Adipocyte (in vitro differentiated cells): ENCODE measurements at regions not wholly inside any gene's neighbourhood (a gene's known extent, or its start where the extent isn't known, plus 50 kb on each side); places are given as distances from the start of the nearest gene placed in this dataset.
"Not testable (repeated sequence)": the region's sequence is repeated elsewhere in the genome, so short reads cannot be mapped to it uniquely, and the experiment has no call there.

Source experiments
- DNase-seq: peaks from one replicate; pipeline ENCODE4 v3.0.0-alpha.2; 2015; ENCODE audit warnings: low read depth
- H3K27me3 ChIP-seq: replicated peaks from 2 replicates; pipeline ENCODE4 v1.7.0; 2013; ENCODE audit warnings: mild to moderate bottlenecking, low read length, moderate library complexity; ENCODE audit not compliant: control insufficient read depth, insufficient read depth
- H3K36me3 ChIP-seq: 2 replicates; pipeline ENCODE4 v1.7.0; 2013; ENCODE audit warnings: low read length, mild to moderate bottlenecking, moderate library complexity; ENCODE audit not compliant: control insufficient read depth, insufficient read depth, severe bottlenecking
- H3K4me1 ChIP-seq: 2 replicates; pipeline ENCODE4 v1.7.0; 2013; ENCODE audit warnings: mild to moderate bottlenecking, low read length, moderate library complexity; ENCODE audit not compliant: control insufficient read depth, insufficient read depth
- H3K4me3 ChIP-seq: 2 replicates; pipeline ENCODE4 v1.7.0; 2013; ENCODE audit warnings: mild to moderate bottlenecking, low read length, moderate library complexity
- H3K9ac ChIP-seq: 2 replicates; pipeline ENCODE4 v1.7.0; 2013; ENCODE audit warnings: mild to moderate bottlenecking, low read length, moderate library complexity
- H3K9me3 ChIP-seq: 2 replicates; pipeline ENCODE4 v1.7.0; 2013; ENCODE audit warnings: mild to moderate bottlenecking, low read length, moderate library complexity; ENCODE audit not compliant: control insufficient read depth

DNA sequence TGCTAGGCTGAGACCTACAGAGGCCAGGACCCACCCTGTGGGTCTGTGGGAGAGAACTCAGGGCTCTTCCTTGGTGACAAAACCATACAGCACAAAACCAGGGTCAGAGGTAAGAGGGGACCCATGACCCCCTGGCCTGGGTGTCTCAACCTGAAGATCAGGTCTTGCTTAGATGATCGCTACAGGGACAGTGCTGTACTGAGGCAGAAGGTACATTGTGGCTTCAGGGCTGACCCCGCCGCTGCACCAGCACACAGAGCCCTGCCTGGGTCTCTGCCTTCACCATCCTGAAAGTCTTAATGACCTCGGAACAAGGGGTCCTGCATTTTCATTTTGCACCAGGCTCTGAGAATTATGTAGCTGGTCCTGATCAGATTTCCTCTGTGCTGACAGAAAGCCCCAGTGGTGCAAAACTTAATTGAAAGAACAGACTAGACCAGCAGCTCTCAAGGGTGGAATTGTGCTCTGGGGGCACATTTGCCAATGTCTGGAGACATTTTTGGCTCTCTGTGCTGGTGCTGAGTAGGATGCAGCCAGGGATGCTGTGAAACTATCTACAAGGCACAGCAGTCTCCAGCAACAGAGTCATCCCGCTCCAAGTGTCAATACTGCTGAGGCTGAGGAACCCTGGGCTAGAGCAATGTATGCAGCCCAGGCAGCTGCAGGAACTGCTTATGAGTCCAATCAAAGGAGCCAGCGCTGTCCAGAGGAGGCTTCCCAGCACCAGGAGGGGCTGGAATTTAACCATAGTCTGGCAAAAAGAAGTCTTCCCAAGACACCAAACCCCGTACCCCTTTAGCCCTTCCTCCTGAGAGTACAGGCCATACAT, 254.9 kb downstream of the ERMARD start:
- DNase-seq = no peak
- H3K4me1 ChIP-seq = no peaks in the 10 kb centered on the region
- no peak overlapping the region for H3K9ac ChIP-seq
- peaks cover 18% of the 10 kb centered on the region for H3K9me3 ChIP-seq
- H3K27me3 ChIP-seq = peaks cover 3% of the 10 kb centered on the region
- H3K4me3 ChIP-seq = no peak overlapping the region
- H3K36me3 ChIP-seq = no peaks in the 10 kb centered on the region

DNA sequence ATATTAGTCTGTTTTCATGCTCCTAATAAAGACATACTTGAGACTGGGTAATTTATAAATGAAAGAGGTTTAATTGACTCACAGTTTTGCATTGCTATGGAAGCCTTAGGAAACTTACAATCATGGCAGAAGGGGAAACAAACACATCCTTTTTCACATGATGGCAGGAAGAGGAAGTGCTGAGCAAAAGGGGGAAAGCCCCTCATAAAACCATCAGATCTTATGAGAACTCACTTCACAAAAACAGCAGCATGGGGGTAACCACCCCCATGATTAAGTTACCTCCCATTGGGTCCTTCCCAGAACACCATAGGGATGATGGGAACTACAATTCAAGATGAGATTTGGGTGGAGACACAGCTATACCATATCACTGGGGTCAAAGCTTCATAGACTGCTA, 254.2 kb downstream of the ERMARD start:
- H3K36me3 ChIP-seq = no peaks in the 10 kb centered on the region
- H3K4me1 ChIP-seq = no peaks in the 10 kb centered on the region
- peaks cover 3% of the 10 kb centered on the region for H3K27me3 ChIP-seq
- no peak overlapping the region for H3K9ac ChIP-seq
- DNase-seq = no peak
- peaks cover 18% of the 10 kb centered on the region for H3K9me3 ChIP-seq
- no peak overlapping the region for H3K4me3 ChIP-seq

DNA sequence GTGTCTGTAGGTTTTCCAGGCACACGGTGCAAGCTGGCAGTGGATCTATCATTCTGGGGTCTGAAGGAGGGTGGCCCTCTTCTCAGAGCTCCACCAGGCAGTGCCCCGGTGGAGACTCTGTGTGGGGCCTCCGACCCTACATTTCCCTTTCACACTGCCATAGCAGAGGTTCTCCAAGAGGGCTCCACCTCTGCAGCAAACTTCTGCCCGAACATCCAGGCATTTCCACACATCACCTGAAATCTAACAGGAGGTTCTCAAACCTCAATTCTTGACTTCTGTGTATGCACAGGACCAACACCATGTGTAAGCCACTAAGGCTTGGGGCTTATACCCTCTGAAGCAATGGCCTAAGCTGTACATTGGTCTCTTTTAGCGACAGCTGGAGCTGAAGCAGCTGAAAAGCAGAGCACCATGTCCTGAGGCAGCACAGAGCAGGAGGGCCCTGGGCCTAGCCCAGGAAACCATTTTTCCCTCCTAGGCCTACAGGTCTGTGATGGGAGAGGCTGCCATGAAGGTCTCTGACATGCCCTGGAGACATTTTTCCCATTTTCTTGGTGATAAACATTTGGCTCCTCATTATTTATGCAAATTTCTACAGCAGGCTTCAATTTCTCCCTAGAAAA, 253.3 kb downstream of the ERMARD start:
- Histone ChIP-seq H3K4me3 (no peak overlapping the region), H3K9me3 (peaks cover 18% of the 10 kb centered on the region), H3K9ac (no peak overlapping the region), H3K27me3 (no peaks in the 10 kb centered on the region), H3K4me1 (no peaks in the 10 kb centered on the region), H3K36me3 (no peaks in the 10 kb centered on the region)
- DNase-seq = no peak

DNA sequence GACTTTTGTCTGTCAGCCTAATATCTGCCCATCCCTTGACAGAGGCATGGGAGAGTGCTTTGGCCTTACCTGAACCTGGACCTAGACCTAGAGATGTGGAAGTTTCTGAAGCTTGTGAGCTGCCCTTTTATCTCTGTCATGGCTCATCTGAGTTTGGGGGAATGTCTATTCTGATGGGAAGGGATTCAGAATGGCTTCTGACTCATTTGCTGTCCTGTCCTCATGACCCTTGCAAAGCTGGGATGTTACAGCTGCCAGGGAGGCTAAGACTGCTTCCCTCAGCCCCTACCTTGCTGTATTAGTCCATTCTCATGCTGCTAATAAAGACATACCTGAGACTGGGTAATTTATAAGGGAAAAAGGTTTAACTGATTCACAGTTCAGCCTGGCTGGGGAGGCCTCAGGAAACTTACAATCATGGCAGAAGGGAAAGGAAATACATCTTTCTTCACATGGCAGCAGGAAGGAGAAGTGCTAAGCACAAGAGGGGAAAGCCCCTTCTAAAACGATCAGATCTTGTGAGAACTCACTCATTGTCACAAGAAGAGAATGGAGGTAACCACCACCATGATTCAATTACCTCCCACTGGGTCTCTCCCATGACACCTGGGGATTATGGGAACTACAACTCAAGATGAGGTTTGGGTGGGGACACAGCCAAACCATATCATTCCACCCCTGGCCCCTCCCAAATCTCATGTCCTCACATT, 252.2 kb downstream of the ERMARD start:
- H3K9ac ChIP-seq = no peak overlapping the region
- H3K36me3 ChIP-seq = no peaks in the 10 kb centered on the region
- peaks cover 18% of the 10 kb centered on the region for H3K9me3 ChIP-seq
- no peaks in the 10 kb centered on the region for H3K27me3 ChIP-seq
- no peak for DNase-seq
- no peak overlapping the region for H3K4me3 ChIP-seq
- H3K4me1 ChIP-seq = no peaks in the 10 kb centered on the region

DNA sequence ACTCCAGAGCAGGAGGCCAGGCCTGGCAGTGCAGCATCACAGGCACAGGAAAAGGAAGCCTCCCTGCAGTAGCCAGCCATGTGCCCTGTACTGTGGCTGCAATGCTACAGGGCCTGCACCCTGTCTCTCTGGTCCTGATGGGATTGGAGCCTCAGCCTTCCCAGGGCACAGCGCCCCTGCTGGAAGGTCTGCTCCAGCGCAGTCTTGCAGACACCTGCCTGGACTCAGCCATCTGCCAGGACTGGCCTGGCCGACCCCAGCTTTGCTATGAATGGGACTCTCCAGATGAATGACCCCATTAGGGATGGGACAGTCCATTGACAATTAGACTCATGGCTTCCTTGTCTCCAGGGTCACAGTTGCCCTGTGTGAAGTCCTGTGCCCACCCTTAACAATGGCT, 251.6 kb downstream of the ERMARD start:
- H3K4me3 ChIP-seq = no peak overlapping the region
- no peaks in the 10 kb centered on the region for H3K27me3 ChIP-seq
- no peak for DNase-seq
- no peak overlapping the region for H3K9ac ChIP-seq
- no peaks in the 10 kb centered on the region for H3K36me3 ChIP-seq
- H3K4me1 ChIP-seq = no peaks in the 10 kb centered on the region
- H3K9me3 ChIP-seq = peaks cover 18% of the 10 kb centered on the region

DNA sequence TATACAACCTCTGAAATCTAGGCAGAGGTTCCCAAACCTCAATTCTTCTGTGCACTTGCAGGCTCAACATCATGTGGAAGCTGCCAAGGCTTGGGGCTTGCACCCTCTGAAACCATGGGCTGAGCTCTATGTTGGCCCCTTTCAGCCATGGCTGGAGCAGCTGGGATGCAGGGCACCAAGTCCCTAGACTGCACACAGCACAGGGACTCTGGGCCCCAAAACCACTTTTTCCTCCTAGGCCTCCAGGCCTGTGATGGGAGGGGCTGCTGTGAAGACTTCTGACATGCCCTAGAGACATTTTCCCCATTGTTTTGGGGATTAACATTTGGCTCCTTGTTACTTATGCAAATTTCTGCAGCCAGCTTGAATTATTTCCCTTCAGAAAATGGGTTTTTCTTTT, 250.4 kb downstream of the ERMARD start:
- not testable (repeated sequence) for DNase-seq, H3K9ac ChIP-seq, H3K4me1 ChIP-seq, H3K27me3 ChIP-seq, H3K36me3 ChIP-seq, H3K4me3 ChIP-seq
- peaks cover 18% of the 10 kb centered on the region for H3K9me3 ChIP-seq

DNA sequence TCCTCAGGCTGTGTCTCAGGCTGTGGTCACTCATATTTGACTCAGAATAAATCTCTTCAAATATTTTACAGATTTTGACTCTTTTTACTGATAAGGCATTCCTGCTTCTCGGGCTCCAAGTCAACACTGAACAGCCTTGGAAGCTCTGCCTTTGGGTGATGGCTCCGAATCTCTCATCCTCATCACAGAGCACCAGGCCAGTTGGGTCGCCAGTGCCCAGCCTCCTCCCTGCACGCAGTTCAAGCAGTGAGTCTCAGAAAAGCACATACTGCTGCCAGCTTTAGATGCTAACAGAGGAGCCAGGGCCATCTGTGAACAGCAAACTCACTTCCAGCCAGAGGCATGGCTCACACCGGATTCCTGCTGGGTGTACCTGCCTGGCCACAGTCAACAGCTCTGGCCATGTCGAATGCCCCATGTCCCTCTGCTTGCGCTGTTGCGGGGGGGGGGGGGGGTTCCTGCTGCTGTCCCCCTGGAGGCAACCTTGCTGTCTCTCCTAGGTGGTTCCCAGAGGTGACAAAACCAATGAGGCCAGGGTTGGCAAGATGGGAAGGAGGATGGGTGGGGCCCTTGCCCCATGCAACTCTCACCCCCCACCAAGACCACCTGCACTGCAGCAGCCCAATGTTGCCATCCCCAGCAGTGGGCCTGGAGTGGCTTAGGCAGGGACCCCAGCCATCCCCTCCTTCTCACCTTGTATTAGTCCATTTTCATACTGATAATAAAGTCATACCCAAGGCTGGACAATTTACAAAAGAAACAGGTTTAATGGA, 248.8 kb downstream of the ERMARD start:
- H3K9me3 ChIP-seq = peaks cover 18% of the 10 kb centered on the region
- H3K4me3 ChIP-seq = no peak overlapping the region
- no peak for DNase-seq
- no peak overlapping the region for H3K9ac ChIP-seq
- H3K36me3 ChIP-seq = no peaks in the 10 kb centered on the region
- H3K27me3 ChIP-seq = peaks cover 6% of the 10 kb centered on the region
- no peaks in the 10 kb centered on the region for H3K4me1 ChIP-seq

DNA sequence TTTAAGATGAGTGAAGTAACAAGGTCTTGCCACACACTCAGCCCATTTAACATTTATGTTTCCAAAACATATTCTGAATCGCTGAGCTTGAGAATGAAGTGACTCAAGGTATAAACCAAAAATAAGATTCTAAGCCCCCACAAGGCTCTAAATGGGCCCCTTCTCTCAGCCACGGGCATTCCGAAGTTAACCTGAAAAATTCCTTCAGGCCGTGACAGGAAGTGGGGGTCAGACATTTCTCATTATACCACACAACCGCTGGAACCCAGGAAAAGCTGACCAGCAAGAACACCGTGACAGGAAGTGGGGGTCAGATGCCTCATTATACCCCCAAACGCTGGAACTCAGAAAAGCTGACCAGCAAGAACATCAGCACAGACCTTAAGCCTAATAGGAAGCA, 247.9 kb downstream of the ERMARD start:
- Histone ChIP-seq H3K4me3 (no peak overlapping the region), H3K36me3 (no peaks in the 10 kb centered on the region), H3K4me1 (no peaks in the 10 kb centered on the region), H3K9ac (no peak overlapping the region), H3K27me3 (peaks cover 6% of the 10 kb centered on the region), H3K9me3 (peaks cover 11% of the 10 kb centered on the region)
- no peak for DNase-seq

DNA sequence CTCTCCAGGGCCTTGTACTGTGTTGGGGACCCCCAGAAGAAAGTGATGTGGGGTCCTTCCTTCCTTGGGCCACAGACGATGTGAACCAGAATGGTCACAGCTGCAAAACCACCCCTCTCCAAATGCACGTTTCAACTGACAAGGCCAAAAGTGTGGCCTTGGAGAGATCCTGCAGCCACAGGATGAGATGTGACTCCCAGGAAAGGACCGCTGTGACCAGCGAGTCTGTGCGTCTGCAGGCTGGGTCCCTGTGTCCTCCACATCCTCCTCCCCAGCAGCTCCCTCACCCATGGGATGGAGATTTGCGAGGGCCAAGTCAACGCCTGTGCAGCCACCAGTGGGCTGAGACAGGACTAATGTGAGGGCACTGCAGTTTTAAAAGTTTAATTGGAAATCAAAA, 247.0 kb downstream of the ERMARD start:
- Histone ChIP-seq H3K27me3 (peaks cover 6% of the 10 kb centered on the region), H3K4me1 (no peaks in the 10 kb centered on the region), H3K9me3 (peaks cover 4% of the 10 kb centered on the region), H3K9ac (no peak overlapping the region), H3K4me3 (no peak overlapping the region), H3K36me3 (no peaks in the 10 kb centered on the region)
- no peak for DNase-seq

DNA sequence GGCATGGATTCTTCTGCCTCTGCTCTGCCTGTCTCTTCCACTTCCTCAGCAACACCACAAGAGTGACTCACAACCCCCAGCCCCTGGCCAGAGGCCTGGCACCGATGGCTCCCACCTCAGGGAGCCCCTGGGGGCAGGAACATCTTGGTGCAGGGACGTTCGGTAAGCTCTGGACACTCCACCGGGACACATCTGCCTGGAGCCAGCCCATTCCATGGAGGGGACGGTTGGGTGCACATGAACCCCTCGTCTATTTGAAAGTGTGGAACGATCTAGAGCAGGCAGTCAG, 246.5 kb downstream of the ERMARD start:
- Histone ChIP-seq H3K4me3 (no peak overlapping the region), H3K36me3 (no peaks in the 10 kb centered on the region), H3K4me1 (no peaks in the 10 kb centered on the region), H3K27me3 (peaks cover 6% of the 10 kb centered on the region), H3K9me3 (peaks cover 3% of the 10 kb centered on the region), H3K9ac (no peak overlapping the region)
- DNase-seq = no peak
